Psoas muscle (tissue), 7 donors: ENCODE measurements at regions not wholly inside any gene's neighbourhood (a gene's known extent, or its start where the extent isn't known, plus 50 kb on each side); places are given as distances from the start of the nearest gene placed in this dataset.

ENCODE experiments used
- ATAC-seq, 4 donors: fragments of 200-7000 bp; cut with Tn5 transposase; one replicate each; pipeline ENCODE4 v1.9.1; 2020; ENCODE audit warnings: moderate library complexity in 3 of 4, mild to moderate bottlenecking in 2 of 4
- DNase-seq, 2 donors: peaks; one replicate each; pipeline ENCODE4 v3.0.0-alpha.2; 2020
- H3K27ac ChIP-seq: fragments of 200-600 bp; one replicate; pipeline ENCODE4 v1.8.0; 2022
- H3K27me3 ChIP-seq, 3 donors: fragments of 200-600 bp in 1 of 3; one replicate each; pipeline versions ENCODE4 v1.6.1 to v1.8.0; 2013 to 2022; ENCODE audit warnings: low read length in 2 of 3, mild to moderate bottlenecking in 2 of 3, moderate library complexity in 1 of 3; ENCODE audit not compliant: insufficient read depth in 3 of 3
- H3K36me3 ChIP-seq, 2 donors: fragments of 200-600 bp in 1 of 2; one replicate each; pipeline versions ENCODE4 v1.6.1 to v1.8.0; 2013 to 2022; ENCODE audit warnings: low read depth in 1 of 2, mild to moderate bottlenecking in 1 of 2, moderate library complexity in 1 of 2; ENCODE audit not compliant: insufficient read depth in 1 of 2
- H3K4me1 ChIP-seq: fragments of 200-600 bp; one replicate; pipeline ENCODE4 v1.8.0; 2022
- H3K4me3 ChIP-seq: fragments of 200-600 bp; one replicate; pipeline ENCODE4 v1.8.0; 2022; ENCODE audit warnings: mild to moderate bottlenecking
- H3K9me3 ChIP-seq: fragments of 200-600 bp; one replicate; pipeline ENCODE4 v1.8.0; 2022
- WGBS, 3 donors: extraction: QIAGEN DNeasy Blood & Tissue Kit; methylation state at CpG; one replicate each; pipeline versions ENCODE4 v1.1.6 to v1.1.7; 2013; 5-methylcytosine and 5-hydroxymethylcytosine counted together
- intact Hi-C, 2 donors: fragments of 100-400 bp; cut with DNase I; formaldehyde crosslinking; loops; one replicate each; pipeline versions ENCODE4 v1.11.0 to v1.14.2; 2022
- TF ChIP-seq, protein P1 (sequence below): fragments of 200-600 bp; IDR thresholded peaks from one replicate; pipeline ENCODE4 v1.8.0; 2022; ENCODE audit warnings: antibody characterized with exemption
- donor health status: healthy with polysubstance abuse.
- donor health status: DM: no; HTN: no; CAD: no; lungs with moderate emphysema.
- donor health status: Bipolar disorder and iron deficiency.
- donor health status: healthy.
- donor health status: DM: yes; HTN: yes; CAD: no.
- donor health status: DM: no; HTN: no; CAD: no.
- donor health status: DM: yes; HTN: yes; CAD: no.

- Histone ChIP-seq H3K36me3 (no peaks in the 10 kb centered on the region), H3K4me3 (no peak overlapping the region), H3K27ac (peak overlapping the region; percentile 3), H3K4me1 (no peaks in the 10 kb centered on the region), H3K27me3 (no peaks in the 10 kb centered on the region), H3K9me3 (no peaks in the 10 kb centered on the region)
- no peak for ATAC-seq
- 71 to 78% (median 77%) methylated on average over 5 of the region's 5 CpGs for WGBS, 3 donors
- intact Hi-C loops = no loop called here
- DNase-seq = no peak
- TF ChIP-seq, protein P1, sequence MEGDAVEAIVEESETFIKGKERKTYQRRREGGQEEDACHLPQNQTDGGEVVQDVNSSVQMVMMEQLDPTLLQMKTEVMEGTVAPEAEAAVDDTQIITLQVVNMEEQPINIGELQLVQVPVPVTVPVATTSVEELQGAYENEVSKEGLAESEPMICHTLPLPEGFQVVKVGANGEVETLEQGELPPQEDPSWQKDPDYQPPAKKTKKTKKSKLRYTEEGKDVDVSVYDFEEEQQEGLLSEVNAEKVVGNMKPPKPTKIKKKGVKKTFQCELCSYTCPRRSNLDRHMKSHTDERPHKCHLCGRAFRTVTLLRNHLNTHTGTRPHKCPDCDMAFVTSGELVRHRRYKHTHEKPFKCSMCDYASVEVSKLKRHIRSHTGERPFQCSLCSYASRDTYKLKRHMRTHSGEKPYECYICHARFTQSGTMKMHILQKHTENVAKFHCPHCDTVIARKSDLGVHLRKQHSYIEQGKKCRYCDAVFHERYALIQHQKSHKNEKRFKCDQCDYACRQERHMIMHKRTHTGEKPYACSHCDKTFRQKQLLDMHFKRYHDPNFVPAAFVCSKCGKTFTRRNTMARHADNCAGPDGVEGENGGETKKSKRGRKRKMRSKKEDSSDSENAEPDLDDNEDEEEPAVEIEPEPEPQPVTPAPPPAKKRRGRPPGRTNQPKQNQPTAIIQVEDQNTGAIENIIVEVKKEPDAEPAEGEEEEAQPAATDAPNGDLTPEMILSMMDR = no peak
Measured at GRCh38 chr1:101150670-101151069, 86.1 kb upstream of the S1PR1 start.

DNA sequence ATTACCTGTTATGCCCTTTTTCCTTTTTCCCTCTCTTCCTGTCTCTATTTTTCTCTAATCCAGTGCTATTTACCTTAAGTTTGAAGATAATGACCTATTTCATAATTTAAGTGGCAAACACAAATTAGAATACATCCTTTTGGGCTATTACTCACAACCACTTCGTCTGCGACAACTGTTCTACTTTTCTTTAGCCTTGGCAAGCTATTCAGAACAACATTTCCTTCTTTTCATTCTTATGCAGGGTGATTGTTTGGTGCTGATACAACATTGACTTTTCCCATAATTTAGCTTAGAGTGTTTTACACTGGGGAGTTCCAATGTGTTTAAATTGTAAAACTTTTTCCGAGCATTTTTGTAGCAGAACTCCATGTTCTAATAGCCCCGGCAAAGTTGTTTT, 86.6 kb upstream of the S1PR1 start:
- Histone ChIP-seq H3K27ac (no peak overlapping the region), H3K27me3 (no peaks in the 10 kb centered on the region), H3K4me1 (no peaks in the 10 kb centered on the region), H3K4me3 (no peak overlapping the region), H3K36me3 (no peaks in the 10 kb centered on the region), H3K9me3 (no peaks in the 10 kb centered on the region)
- WGBS, 3 donors = 47 to 68% (median 53%) methylated on average over 4 of the region's 4 CpGs
- intact Hi-C loops = no loop called here
- no peak for DNase-seq
- no peak for ATAC-seq
- TF ChIP-seq, protein P1 = no peak

- H3K27me3 ChIP-seq = no peaks in the 10 kb centered on the region
- H3K4me3 ChIP-seq = no peak overlapping the region
- H3K4me1 ChIP-seq = no peaks in the 10 kb centered on the region
- DNase-seq = no peak
- no peaks in the 10 kb centered on the region for H3K9me3 ChIP-seq
- WGBS, 3 donors = 14 to 25% (median 18%) methylated on average over 3 of the region's 3 CpGs
- intact Hi-C loops = no loop called here
- TF ChIP-seq, protein P1 = no peak
- H3K27ac ChIP-seq = no peak overlapping the region
- no peak for ATAC-seq
- no peaks in the 10 kb centered on the region for H3K36me3 ChIP-seq
Measured at GRCh38 chr1:101148980-101149379, 87.8 kb upstream of the S1PR1 start.

DNA sequence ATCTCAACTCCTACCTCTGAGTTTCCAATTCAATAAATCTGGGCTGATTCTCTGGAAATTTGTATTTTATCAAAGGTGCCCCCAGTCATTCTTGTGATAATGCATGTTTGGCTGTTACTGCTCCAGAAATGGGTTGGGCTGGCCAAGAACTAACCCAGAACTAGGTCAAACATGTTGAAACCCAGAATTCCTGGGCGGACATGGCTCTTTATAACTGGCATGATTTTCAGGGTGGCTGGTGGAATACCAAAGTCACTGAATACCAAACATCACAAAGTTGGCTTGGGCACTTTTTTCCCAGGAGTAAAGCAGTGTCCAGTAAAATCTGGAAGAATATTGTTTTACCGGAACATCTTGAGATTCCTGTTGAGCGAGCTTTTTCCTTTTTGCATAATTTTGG, 89.4 kb upstream of the S1PR1 start:
- Histone ChIP-seq H3K27me3 (no peaks in the 10 kb centered on the region), H3K9me3 (no peaks in the 10 kb centered on the region), H3K4me3 (no peak overlapping the region), H3K36me3 (no peaks in the 10 kb centered on the region), H3K27ac (no peak overlapping the region), H3K4me1 (no peaks in the 10 kb centered on the region)
- ATAC-seq (no peak), DNase-seq (no peak)
- intact Hi-C loops = no loop called here
- TF ChIP-seq, protein P1 = no peak
- WGBS, 3 donors = 35 to 47% (median 43%) methylated on average over 3 of the region's 3 CpGs

DNA sequence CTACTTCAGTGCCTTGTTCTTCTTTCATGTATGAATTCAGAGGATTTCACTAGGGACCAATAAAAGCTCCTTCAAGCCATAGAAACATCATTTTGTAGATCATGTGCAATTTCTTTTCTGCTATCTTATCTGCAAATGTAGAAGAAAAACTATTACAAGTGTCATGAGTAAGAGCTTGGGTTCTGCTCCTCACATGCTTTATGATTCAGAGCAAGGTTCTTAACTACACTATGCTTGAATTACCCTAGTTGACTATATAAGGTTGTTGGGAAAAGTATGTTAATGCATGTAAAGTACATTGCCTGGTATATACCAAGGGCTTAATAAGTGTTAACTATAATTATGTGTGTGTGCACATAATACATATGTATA, 91.4 kb upstream of the S1PR1 start:
- intact Hi-C loops = no loop called here
- no peak for DNase-seq
- no peak overlapping the region for H3K4me3 ChIP-seq
- no peaks in the 10 kb centered on the region for H3K36me3 ChIP-seq
- no peaks in the 10 kb centered on the region for H3K27me3 ChIP-seq
- TF ChIP-seq, protein P1 = no peak
- H3K4me1 ChIP-seq = no peaks in the 10 kb centered on the region
- no peak for ATAC-seq
- no peaks in the 10 kb centered on the region for H3K9me3 ChIP-seq
- H3K27ac ChIP-seq = no peak overlapping the region
